CD4-positive, alpha-beta T cell treated with Interferon alpha-2 for 1 hour (primary cell): ENCODE measurements at regions not wholly inside any gene's neighbourhood (a gene's known extent, or its start where the extent isn't known, plus 50 kb on each side); places are given as distances from the start of the nearest gene placed in this dataset.
A peak's percentile ranks its signal among the peaks of the same experiment; 100 is the strongest.

ENCODE experiments used
- DNase-seq, 2 donors: peaks; one replicate each; pipeline ENCODE4 v3.0.0-alpha.2; 2020 to 2022

GRCh38 chr15:85312486-85312885, 67.9 kb upstream of the AKAP13 start:
- DNase-seq, result peak in 1 of 2 donors; percentile 51

DNA sequence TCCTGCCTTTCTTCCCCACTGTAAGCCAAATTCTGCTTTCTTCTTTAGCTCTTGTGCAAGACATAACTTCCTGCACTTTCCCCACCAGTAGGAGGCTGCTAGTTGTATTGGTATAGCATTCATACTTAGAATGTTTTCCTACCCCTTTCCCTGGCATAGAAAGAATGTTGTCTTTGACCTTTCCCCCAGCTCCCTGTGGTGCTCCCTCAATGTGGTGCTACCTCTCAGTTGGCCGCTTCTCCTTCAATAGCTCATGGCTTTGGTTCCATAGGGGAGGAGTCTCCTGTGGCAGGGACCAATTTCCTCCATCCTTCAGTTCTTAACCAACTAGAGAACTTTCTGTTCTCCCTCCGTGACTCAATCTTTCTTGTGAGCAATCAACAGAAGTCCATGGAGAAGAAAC, 67.5 kb upstream of the AKAP13 start:
- no peak for DNase-seq

DNA sequence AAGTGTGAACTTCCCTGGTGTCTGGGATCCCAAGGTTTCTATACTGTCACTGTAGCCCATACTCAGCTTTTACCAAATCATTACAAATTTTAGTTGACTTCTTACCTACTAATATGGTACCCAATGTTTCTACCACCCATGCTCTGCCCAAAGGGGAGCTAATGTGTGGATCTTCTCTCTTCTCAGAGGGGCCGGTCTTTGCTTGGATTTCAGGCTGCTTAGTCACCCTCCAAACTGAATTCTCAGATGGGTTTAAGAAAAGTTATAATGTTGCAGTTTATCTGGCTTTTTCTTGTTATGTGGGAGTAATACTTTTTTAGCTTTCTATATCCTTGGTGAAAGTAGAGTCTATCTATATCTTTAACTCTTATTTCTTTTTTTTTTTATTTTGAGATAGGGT, 67.1 kb upstream of the AKAP13 start:
- no peak for DNase-seq

- no peak for DNase-seq
Observed at GRCh38 chr15:85314146-85314545, 66.3 kb upstream of the AKAP13 start.

GRCh38 chr15:85314633-85315032, 65.8 kb upstream of the AKAP13 start:
- no peak for DNase-seq

- peak in 1 of 2 donors; percentile 51 for DNase-seq
Observed at GRCh38 chr15:85316244-85316934, 64.0 kb upstream of the AKAP13 start.

DNA sequence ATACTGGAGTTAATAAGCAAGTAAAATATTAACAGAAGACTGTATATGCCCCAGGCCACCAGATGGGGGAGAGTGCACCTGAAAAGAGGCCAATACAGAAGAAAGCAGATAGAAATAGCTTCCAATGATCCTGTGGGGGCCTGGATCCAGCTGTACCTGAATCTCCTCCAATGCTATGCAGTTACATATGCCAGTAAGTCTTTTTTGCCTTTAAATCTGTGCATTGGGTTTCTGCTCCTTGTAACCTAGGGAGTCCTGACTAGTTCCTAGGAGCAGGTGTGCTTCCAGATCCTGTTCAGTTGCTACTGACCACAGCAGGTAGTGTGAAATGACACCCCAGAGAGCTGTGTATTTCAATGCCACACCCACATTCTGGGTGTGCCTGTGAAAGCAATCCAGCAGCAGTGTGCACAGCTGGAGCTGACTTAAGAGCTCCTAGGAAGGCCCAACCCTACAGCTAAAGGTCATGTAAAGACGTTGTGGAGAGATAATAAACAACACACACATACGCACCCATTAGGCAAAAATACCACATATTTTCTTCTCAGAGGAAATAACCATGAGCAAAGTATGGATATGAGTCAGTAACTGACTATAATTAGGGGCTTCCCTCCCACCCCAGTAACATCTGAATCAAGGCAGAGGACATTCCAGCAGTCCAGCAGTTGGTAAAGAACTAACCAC, 62.2 kb upstream of the AKAP13 start:
- DNase-seq, result no peak

GRCh38 chr15:85318732-85319076, 61.7 kb upstream of the AKAP13 start:
- DNase-seq, result no peak

- no peak for DNase-seq
Observed at GRCh38 chr15:85324202-85324601, 56.2 kb upstream of the AKAP13 start.

- no peak for DNase-seq
Observed at GRCh38 chr15:85325834-85326233, 54.6 kb upstream of the AKAP13 start.

DNA sequence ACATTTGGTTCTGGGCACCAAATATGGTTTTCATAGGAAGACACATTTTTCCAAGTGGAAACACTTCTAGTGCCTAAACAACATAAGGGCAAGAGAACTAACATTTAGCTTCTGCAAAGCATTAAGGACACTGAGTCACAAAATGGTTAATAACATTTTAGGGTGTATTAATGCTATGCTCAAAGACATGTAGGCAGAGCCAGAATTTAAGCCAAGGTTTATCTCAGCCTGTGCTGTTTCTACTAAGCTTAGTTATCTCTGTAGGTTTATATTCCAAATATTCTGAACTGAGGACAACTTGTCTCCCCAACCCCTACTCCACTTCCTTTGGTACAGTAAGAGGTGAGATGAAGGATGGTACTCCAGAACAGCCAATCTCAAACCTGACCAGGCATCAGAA, 54.1 kb upstream of the AKAP13 start:
- no peak for DNase-seq

GRCh38 chr15:85327820-85328219, 52.6 kb upstream of the AKAP13 start:
- no peak for DNase-seq

- DNase-seq, result peak; percentile 56 to 65
Observed at GRCh38 chr15:85329561-85330422, 50.6 kb upstream of the AKAP13 start.
